SK-N-SH (cell line): ENCODE measurements at regions not wholly inside any gene's neighbourhood (a gene's known extent, or its start where the extent isn't known, plus 50 kb on each side); places are given as distances from the start of the nearest gene placed in this dataset.

Source experiments
- CTCF ChIA-PET: fragments of 300-600, 350-600 bp; formaldehyde crosslinking; extraction: SDS; loops from one replicate; lab custom pipeline; 2021; lab: Yijun Ruan, JAX
- POLR2A ChIA-PET: fragments of 350-600 bp; sonication (Branson Sonifier 250); formaldehyde crosslinking; extraction: SDS; loops from one replicate; lab custom pipeline; 2020; ENCODE audit warnings: antibody characterized with exemption, inconsistent platforms; lab: Yijun Ruan, JAX
- DNase-seq: peaks from one replicate; pipeline ENCODE4 v3.0.0; 2012
- H2AFZ ChIP-seq: fragments of 200-600 bp; sonication (generic); 2 replicates; pipeline ENCODE4 v1.8.1; 2016; ENCODE audit warnings: antibody characterized with exemption, mild to moderate bottlenecking, low read depth
- H3F3A ChIP-seq: fragments of 200-600 bp; sonication (generic); replicated peaks from 2 replicates; pipeline ENCODE3; 2016; ENCODE audit warnings: antibody characterized with exemption, mild to moderate bottlenecking; ENCODE audit not compliant: insufficient read depth
- H3K27ac ChIP-seq, 2 experiments: fragments of 200-500 bp in 1 of 2; fragments of 200-600 bp in 1 of 2; sonication (Bioruptor generic) in 1 of 2; sonication (generic), shearing (Covaris generic) in 1 of 2; 2 replicates each; pipeline versions ENCODE4 v1.5.1 to v1.6.1; 2014 to 2016; ENCODE audit warnings: low read depth in 2 of 2, inconsistent platforms in 1 of 2, low read length in 1 of 2, mild to moderate bottlenecking in 1 of 2, mixed read lengths in 1 of 2
- H3K27me3 ChIP-seq: fragments of 200-600 bp; sonication (generic), shearing (Covaris generic); 2 replicates; pipeline ENCODE4 v1.6.1; 2016; ENCODE audit warnings: mixed run types; ENCODE audit not compliant: insufficient read depth
- H3K36me3 ChIP-seq, 2 experiments: fragments of 200-500 bp in 1 of 2; fragments of 200-600 bp in 1 of 2; sonication (Bioruptor generic) in 1 of 2; sonication (generic) in 1 of 2; replicated peaks in 1 of 2; 2 replicates each; pipeline versions ENCODE3 to v1.5.1; 2014 to 2016; ENCODE audit warnings: low read length in 1 of 2, mild to moderate bottlenecking in 1 of 2; ENCODE audit not compliant: insufficient read depth in 2 of 2, control insufficient read depth in 1 of 2
- H3K4me1 ChIP-seq, 2 experiments: fragments of 200-500 bp in 1 of 2; fragments of 200-600 bp in 1 of 2; sonication (Bioruptor generic) in 1 of 2; sonication (generic), shearing (Covaris generic) in 1 of 2; 2 replicates each; pipeline versions ENCODE4 v1.5.1 to v1.6.1; 2014 to 2016; ENCODE audit warnings: low read depth in 1 of 2, low read length in 1 of 2, mixed run types in 1 of 2; ENCODE audit not compliant: insufficient read depth in 2 of 2, control insufficient read depth in 1 of 2
- H3K4me2 ChIP-seq: fragments of 200-600 bp; sonication (generic), shearing (Covaris generic); 2 replicates; pipeline ENCODE4 v1.6.1; 2017; ENCODE audit warnings: mixed run types
- H3K4me3 ChIP-seq, 2 experiments: fragments of 200-500 bp in 1 of 2; fragments of 200-600 bp in 1 of 2; sonication (Bioruptor generic) in 1 of 2; sonication (generic), shearing (Covaris generic) in 1 of 2; 2 replicates each; pipeline versions ENCODE4 v1.5.1 to v1.8.1; 2014 to 2016; ENCODE audit warnings: low read depth in 2 of 2, inconsistent platforms in 1 of 2, low read length in 1 of 2, mild to moderate bottlenecking in 1 of 2, mixed read lengths in 1 of 2, moderate library complexity in 1 of 2
- H3K79me2 ChIP-seq: fragments of 200-600 bp; sonication (generic); 2 replicates; pipeline ENCODE4 v1.8.1; 2017; ENCODE audit warnings: mild to moderate bottlenecking; ENCODE audit not compliant: insufficient read depth
- H3K9ac ChIP-seq: fragments of 200-600 bp; sonication (generic); 2 replicates; pipeline ENCODE4 v1.6.1; 2017; ENCODE audit warnings: mixed run types
- H3K9me2 ChIP-seq: fragments of 200-600 bp; sonication (generic); 2 replicates; pipeline ENCODE4 v1.6.1; 2017; ENCODE audit warnings: mixed run types
- H3K9me3 ChIP-seq: fragments of 200-600 bp; sonication (generic); 2 replicates; pipeline ENCODE4 v1.6.1; 2017; ENCODE audit warnings: mixed run types, mild to moderate bottlenecking, moderate library complexity
- H4K20me1 ChIP-seq: fragments of 200-600 bp; sonication (generic); 2 replicates; pipeline ENCODE4 v1.6.1; 2017; ENCODE audit warnings: mild to moderate bottlenecking, mixed run types; ENCODE audit not compliant: insufficient read depth
- CTCF ChIP-seq: fragments of 200-600 bp; sonication (generic); IDR thresholded peaks from 2 replicates; pipeline ENCODE4 v1.6.1; 2017; ENCODE audit warnings: antibody characterized with exemption, mild to moderate bottlenecking, moderate library complexity
- FOXJ3 ChIP-seq: sonication (generic); formaldehyde crosslinking; IDR thresholded peaks from 2 replicates; pipeline ENCODE4 v1.5.1; 2020; ENCODE audit warnings: mild to moderate bottlenecking, missing genetic modification reagents
- FOXM1 ChIP-seq: IDR thresholded peaks from 2 replicates; pipeline ENCODE4 v1.4.0; 2012; ENCODE audit warnings: low read depth, mild to moderate bottlenecking
- JUND ChIP-seq: IDR thresholded peaks from 2 replicates; pipeline ENCODE4 v1.4.0; 2012
- NFIC ChIP-seq: IDR thresholded peaks from 2 replicates; pipeline ENCODE4 v1.4.0; 2012; ENCODE audit warnings: borderline replicate concordance
- PBX3 ChIP-seq: IDR thresholded peaks from 2 replicates; pipeline ENCODE4; 2012
- POLR2AphosphoS5 ChIP-seq: IDR thresholded peaks from 2 replicates; pipeline ENCODE4 v1.6.1; 2012; ENCODE audit warnings: low read depth, low read length
- RCOR1 ChIP-seq: fragments of 150-350 bp; IDR thresholded peaks from 2 replicates; pipeline ENCODE4 v1.6.1; 2017; ENCODE audit warnings: antibody characterized with exemption, low read length
- REST ChIP-seq: IDR thresholded peaks from 2 replicates; pipeline ENCODE4 v1.6.1; 2012; ENCODE audit warnings: mild to moderate bottlenecking, low read depth, low read length, moderate library complexity
- SIN3A ChIP-seq: IDR thresholded peaks from 2 replicates; pipeline ENCODE4 v1.6.1; 2012; ENCODE audit warnings: low read depth, mild to moderate bottlenecking, low read length, moderate library complexity, borderline replicate concordance
- TAF1 ChIP-seq: IDR thresholded peaks from 2 replicates; pipeline ENCODE4 v1.6.1; 2012; ENCODE audit warnings: low read depth, mild to moderate bottlenecking, low read length, moderate library complexity, borderline replicate concordance
- TCF12 ChIP-seq: IDR thresholded peaks from 2 replicates; pipeline ENCODE4 v1.4.0; 2012
- TEAD4 ChIP-seq: IDR thresholded peaks from 2 replicates; pipeline ENCODE4 v1.4.0; 2012; ENCODE audit warnings: mild to moderate bottlenecking, borderline replicate concordance; ENCODE audit not compliant: insufficient read depth
- ZBTB33 ChIP-seq: IDR thresholded peaks from 2 replicates; pipeline ENCODE4 v1.4.0; 2012; ENCODE audit warnings: low read depth, borderline replicate concordance
- WGBS: methylation state at CpG from one replicate; pipeline ENCODE4 v1.1.6; 2017; ENCODE audit warnings: low lambda C conversion rate; 5-methylcytosine and 5-hydroxymethylcytosine counted together

- TF ChIP-seq TEAD4 = no peak
- no peak for TF ChIP-seq ZBTB33
- TF ChIP-seq TCF12 = peak; percentile 63
- no peak for TF ChIP-seq SIN3A
- no peak for TF ChIP-seq PBX3
- peak; percentile 22; the same call in 1 of the 2 replicates for TF ChIP-seq NFIC
- TF ChIP-seq FOXJ3 (CRISPR knock-in tag) = no peak
- no peak for TF ChIP-seq CTCF
- TF ChIP-seq POLR2AphosphoS5 = no peak
- no peak for TF ChIP-seq REST
These were observed 567.3 kb downstream of the MIAT start (continued) for GRCh38 chr22:27224485-27225374.

- Histone ChIP-seq H3K4me2 (no peak overlapping the region), H4K20me1 (no peaks in the 10 kb centered on the region), H3K9ac (no peak overlapping the region), H3K4me1 (peaks cover 0 to 14% of the 10 kb centered on the region in 2 experiments; a peak in 2 of 4 replicates), H3K27ac (no peak overlapping the region), H3K9me2 (no peaks in the 10 kb centered on the region), H3K27me3 (no peaks in the 10 kb centered on the region), H3K36me3 (no peaks in the 10 kb centered on the region), H3F3A (peaks cover 6% of the 10 kb centered on the region), H2AFZ (no peak overlapping the region)
- POLR2A ChIA-PET = no interaction called here
- no peak for DNase-seq
- TF ChIP-seq CTCF (no peak), FOXM1 (no peak), JUND (no peak), FOXJ3 (CRISPR knock-in tag) (no peak), SIN3A (no peak), TAF1 (no peak), RCOR1 (no peak)
- TF ChIP-seq, all 33 proteins: peak for 0
- CTCF ChIA-PET = no interaction called here
- Histone ChIP-seq H3K9me3 (no peaks in the 10 kb centered on the region; the same call in 1 of the 2 replicates), H3K4me3 (no peak overlapping the region), H3K79me2 (no peaks in the 10 kb centered on the region)
- WGBS = 43% methylated on average over 3 of the region's 3 CpGs
These were observed 569.3 kb downstream of the MIAT start for GRCh38 chr22:27226666-27227065.
